CD4-positive, alpha-beta T cell (primary cell): ENCODE measurements at regions not wholly inside any gene's neighbourhood (a gene's known extent, or its start where the extent isn't known, plus 50 kb on each side); places are given as distances from the start of the nearest gene placed in this dataset.
"Not testable (repeated sequence)": the region's sequence is repeated elsewhere in the genome, so short reads cannot be mapped to it uniquely, and the experiment has no call there.

Experiments used
- ATAC-seq: fragments of 200-7000 bp; cut with Tn5 transposase; one replicate; pipeline ENCODE4 v1.10.0; 2022; ENCODE audit warnings: mild to moderate bottlenecking; ENCODE audit not compliant: poor library complexity
- CTCF ChIA-PET: fragments of 350-600 bp; sonication (Branson Sonifier 250); formaldehyde crosslinking; loops from one replicate; lab custom pipeline; 2021; ENCODE audit warnings: antibody characterized with exemption, inconsistent platforms; lab: Charles Lee
- POLR2A ChIA-PET: fragments of 350-600 bp; sonication (Branson Sonifier 250); formaldehyde crosslinking; loops from one replicate; lab custom pipeline; 2021; ENCODE audit warnings: antibody characterized with exemption, inconsistent platforms; lab: Charles Lee
- DNase-seq, 14 experiments: peaks; one replicate each; pipeline ENCODE4 v3.0.0-alpha.2; 2013 to 2020; ENCODE audit warnings: mixed read lengths in 2 of 14
- H3K27ac ChIP-seq, 2 donors: one replicate each; pipeline versions ENCODE4 v1.5.1 to v1.7.0; 2013; ENCODE audit warnings: low read length in 2 of 2, low read depth in 1 of 2, mild to moderate bottlenecking in 1 of 2
- H3K27me3 ChIP-seq, 2 experiments: 1 replicate in 1 of 2; 2 replicates in 1 of 2; pipeline versions ENCODE4 v1.6.1 to v1.7.0; 2013; ENCODE audit warnings: low read length in 2 of 2, control low read depth in 1 of 2, mild to moderate bottlenecking in 1 of 2, moderate library complexity in 1 of 2; ENCODE audit not compliant: insufficient read depth in 2 of 2, control insufficient read depth in 1 of 2
- H3K36me3 ChIP-seq: one replicate; pipeline ENCODE4 v1.6.1; 2013; ENCODE audit warnings: low read length, control low read depth; ENCODE audit not compliant: insufficient read depth
- H3K4me1 ChIP-seq: one replicate; pipeline ENCODE4 v1.6.1; 2013; ENCODE audit warnings: low read length, control low read depth; ENCODE audit not compliant: insufficient read depth
- H3K4me3 ChIP-seq: one replicate; pipeline ENCODE4 v1.5.1; 2013; ENCODE audit warnings: mild to moderate bottlenecking, low read length, moderate library complexity
- H3K9me3 ChIP-seq, 2 experiments: 1 replicate in 1 of 2; 2 replicates in 1 of 2; pipeline versions ENCODE4 v1.6.1 to v1.7.0; 2013; ENCODE audit warnings: low read length in 2 of 2, mild to moderate bottlenecking in 2 of 2, control low read depth in 1 of 2, moderate library complexity in 1 of 2; ENCODE audit not compliant: control insufficient read depth in 1 of 2, insufficient read depth in 1 of 2
- H3K27ac Mint-ChIP-seq: one replicate; pipeline ENCODE4 v1.8.0; 2020; ENCODE audit warnings: mixed read lengths
- H3K27me3 Mint-ChIP-seq: one replicate; pipeline ENCODE4 v1.8.0; 2021; ENCODE audit warnings: mixed read lengths
- H3K36me3 Mint-ChIP-seq: one replicate; pipeline ENCODE4 v1.8.0; 2021; ENCODE audit warnings: low read depth, mixed read lengths
- H3K4me1 Mint-ChIP-seq: one replicate; pipeline ENCODE4 v1.8.0; 2021; ENCODE audit warnings: low read depth, mixed read lengths
- H3K4me3 Mint-ChIP-seq: one replicate; pipeline ENCODE4 v1.8.0; 2020; ENCODE audit warnings: mild to moderate bottlenecking, mixed read lengths
- H3K9me3 Mint-ChIP-seq: one replicate; pipeline ENCODE4 v1.8.0; 2020; ENCODE audit warnings: mixed read lengths
- intact Hi-C, 2 experiments: fragments of 100-400 bp; cut with DNase I in 1 of 2; cut with micrococcal nuclease in 1 of 2; formaldehyde crosslinking; loops; one replicate each; pipeline versions ENCODE4 v1.15.1 to v1.9.0; 2023 to 2025; cut with DNase I, micrococcal nuclease
- TF ChIP-seq, protein P1 (sequence below): fragments of 200-600 bp; IDR thresholded peaks from one replicate; pipeline ENCODE4 v1.8.0; 2022; ENCODE audit warnings: antibody characterized with exemption, mild to moderate bottlenecking

DNA sequence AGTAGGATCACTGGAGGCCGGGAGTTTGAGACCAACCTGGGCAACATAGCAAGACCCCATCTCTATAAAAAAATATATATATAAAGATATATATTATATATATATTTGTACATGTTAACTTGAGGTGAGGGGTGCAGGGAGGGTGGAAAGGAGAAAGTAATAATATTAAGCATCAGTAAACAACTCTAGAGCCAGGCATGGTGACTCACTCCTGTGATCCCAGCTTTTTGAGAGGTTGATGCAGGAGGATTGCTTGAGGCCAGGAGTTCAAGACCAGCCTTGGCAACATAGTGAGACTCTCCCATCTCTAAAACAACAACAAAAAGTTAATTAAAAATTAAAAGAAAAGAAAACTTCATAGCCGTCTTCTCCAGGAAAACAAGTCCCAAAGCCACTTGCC, 61.7 kb upstream of the SMURF2 start:
- Mint-ChIP-seq H3K9me3 (no peaks in the 10 kb centered on the region), H3K36me3 (no peaks in the 10 kb centered on the region), H3K4me1 (no peaks in the 10 kb centered on the region), H3K4me3 (no peak overlapping the region), H3K27me3 (no peaks in the 10 kb centered on the region), H3K27ac (no peak overlapping the region)
- H3K4me3 ChIP-seq, result no peak overlapping the region
- no peaks in the 10 kb centered on the region for H3K27me3 ChIP-seq
- ChIA-PET POLR2A (no interaction called here), CTCF (no interaction called here)
- H3K9me3 ChIP-seq, result no peaks in the 10 kb centered on the region
- TF ChIP-seq, protein P1, sequence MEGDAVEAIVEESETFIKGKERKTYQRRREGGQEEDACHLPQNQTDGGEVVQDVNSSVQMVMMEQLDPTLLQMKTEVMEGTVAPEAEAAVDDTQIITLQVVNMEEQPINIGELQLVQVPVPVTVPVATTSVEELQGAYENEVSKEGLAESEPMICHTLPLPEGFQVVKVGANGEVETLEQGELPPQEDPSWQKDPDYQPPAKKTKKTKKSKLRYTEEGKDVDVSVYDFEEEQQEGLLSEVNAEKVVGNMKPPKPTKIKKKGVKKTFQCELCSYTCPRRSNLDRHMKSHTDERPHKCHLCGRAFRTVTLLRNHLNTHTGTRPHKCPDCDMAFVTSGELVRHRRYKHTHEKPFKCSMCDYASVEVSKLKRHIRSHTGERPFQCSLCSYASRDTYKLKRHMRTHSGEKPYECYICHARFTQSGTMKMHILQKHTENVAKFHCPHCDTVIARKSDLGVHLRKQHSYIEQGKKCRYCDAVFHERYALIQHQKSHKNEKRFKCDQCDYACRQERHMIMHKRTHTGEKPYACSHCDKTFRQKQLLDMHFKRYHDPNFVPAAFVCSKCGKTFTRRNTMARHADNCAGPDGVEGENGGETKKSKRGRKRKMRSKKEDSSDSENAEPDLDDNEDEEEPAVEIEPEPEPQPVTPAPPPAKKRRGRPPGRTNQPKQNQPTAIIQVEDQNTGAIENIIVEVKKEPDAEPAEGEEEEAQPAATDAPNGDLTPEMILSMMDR, result no peak
- H3K4me1 ChIP-seq, result no peaks in the 10 kb centered on the region
- no peak for ATAC-seq
- H3K27ac ChIP-seq, result no peak overlapping the region
- intact Hi-C loops, result no loop called here
- H3K36me3 ChIP-seq, result no peaks in the 10 kb centered on the region
- DNase-seq, result no peak

DNA sequence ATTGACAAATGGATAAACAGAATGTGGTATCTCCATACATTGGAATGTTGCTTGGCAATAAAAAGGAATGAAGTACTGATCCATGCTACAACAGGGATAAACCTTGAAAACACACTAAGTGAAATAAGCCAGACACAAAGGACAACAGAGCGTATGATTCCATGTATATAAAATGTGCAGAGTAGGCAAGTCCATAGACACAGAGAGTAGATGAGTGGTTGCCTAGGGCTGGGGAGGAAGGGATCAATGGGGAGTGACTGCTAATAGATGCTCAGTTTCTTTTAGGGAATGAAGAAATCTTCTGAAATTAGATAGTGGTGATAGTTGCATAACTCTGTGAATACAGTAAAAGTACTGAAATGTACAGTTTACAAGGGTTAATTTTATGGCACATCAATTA, 59.4 kb upstream of the SMURF2 start:
- H3K4me3 Mint-ChIP-seq, H3K9me3 ChIP-seq, H3K36me3 Mint-ChIP-seq, H3K4me1 Mint-ChIP-seq, POLR2A ChIA-PET, DNase-seq, intact Hi-C loops, H3K4me1 ChIP-seq, H3K36me3 ChIP-seq, H3K27me3 Mint-ChIP-seq, H3K27ac ChIP-seq, CTCF ChIA-PET, H3K9me3 Mint-ChIP-seq, ATAC-seq, H3K27ac Mint-ChIP-seq, H3K4me3 ChIP-seq, H3K27me3 ChIP-seq: not testable (repeated sequence)

GRCh38 chr17:64720253-64720652, 58.1 kb upstream of the SMURF2 start:
- H3K4me1 ChIP-seq, H3K4me1 Mint-ChIP-seq, H3K36me3 ChIP-seq, H3K36me3 Mint-ChIP-seq, ATAC-seq, intact Hi-C loops, H3K9me3 Mint-ChIP-seq, H3K27me3 ChIP-seq, H3K9me3 ChIP-seq, H3K27ac Mint-ChIP-seq, H3K4me3 ChIP-seq, H3K27ac ChIP-seq, CTCF ChIA-PET, H3K4me3 Mint-ChIP-seq, H3K27me3 Mint-ChIP-seq, DNase-seq, POLR2A ChIA-PET: not testable (repeated sequence)

GRCh38 chr17:64719517-64719916, 57.4 kb upstream of the SMURF2 start:
- H3K27ac ChIP-seq, H3K36me3 ChIP-seq, H3K4me3 ChIP-seq, intact Hi-C loops, H3K4me1 ChIP-seq, H3K4me3 Mint-ChIP-seq, DNase-seq, CTCF ChIA-PET, POLR2A ChIA-PET, H3K27me3 ChIP-seq, H3K36me3 Mint-ChIP-seq, H3K4me1 Mint-ChIP-seq, ATAC-seq, H3K27ac Mint-ChIP-seq, H3K9me3 ChIP-seq, H3K27me3 Mint-ChIP-seq, H3K9me3 Mint-ChIP-seq: not testable (repeated sequence)

- POLR2A ChIA-PET, H3K4me3 Mint-ChIP-seq, DNase-seq, intact Hi-C loops, H3K27ac Mint-ChIP-seq, H3K36me3 ChIP-seq, H3K27ac ChIP-seq, ATAC-seq, H3K4me3 ChIP-seq, CTCF ChIA-PET, H3K9me3 ChIP-seq, H3K27me3 ChIP-seq, H3K36me3 Mint-ChIP-seq, H3K27me3 Mint-ChIP-seq, H3K9me3 Mint-ChIP-seq: not testable (repeated sequence)
- H3K4me1 Mint-ChIP-seq, result peaks cover 12% of the 10 kb centered on the region
- H3K4me1 ChIP-seq, result peaks cover 12% of the 10 kb centered on the region
Observed at GRCh38 chr17:64718816-64719215, 56.7 kb upstream of the SMURF2 start.
